ENCODE measurements at regions not wholly inside any gene's neighbourhood (a gene's known extent, or its start where the extent isn't known, plus 50 kb on each side); places are given as distances from the start of the nearest gene placed in this dataset.
"Not testable (repeated sequence)": the region's sequence is repeated elsewhere in the genome, so short reads cannot be mapped to it uniquely, and the experiment has no call there.

- Histone ChIP-seq H3K27me3 (ENCODE audit: control insufficient read depth in 1 of 2, insufficient read depth in 2 of 2, low read length in 2 of 2) (no peaks in the 10 kb centered on the region), H3K4me3 (ENCODE audit: low read depth in 1 of 2, low read length in 2 of 2) (no peak overlapping the region), H3K27ac (ENCODE audit: low read depth, low read length) (no peak overlapping the region)
Measured at GRCh38 chr12:30531731-30532678, 163.7 kb downstream of the IPO8 start.

DNA sequence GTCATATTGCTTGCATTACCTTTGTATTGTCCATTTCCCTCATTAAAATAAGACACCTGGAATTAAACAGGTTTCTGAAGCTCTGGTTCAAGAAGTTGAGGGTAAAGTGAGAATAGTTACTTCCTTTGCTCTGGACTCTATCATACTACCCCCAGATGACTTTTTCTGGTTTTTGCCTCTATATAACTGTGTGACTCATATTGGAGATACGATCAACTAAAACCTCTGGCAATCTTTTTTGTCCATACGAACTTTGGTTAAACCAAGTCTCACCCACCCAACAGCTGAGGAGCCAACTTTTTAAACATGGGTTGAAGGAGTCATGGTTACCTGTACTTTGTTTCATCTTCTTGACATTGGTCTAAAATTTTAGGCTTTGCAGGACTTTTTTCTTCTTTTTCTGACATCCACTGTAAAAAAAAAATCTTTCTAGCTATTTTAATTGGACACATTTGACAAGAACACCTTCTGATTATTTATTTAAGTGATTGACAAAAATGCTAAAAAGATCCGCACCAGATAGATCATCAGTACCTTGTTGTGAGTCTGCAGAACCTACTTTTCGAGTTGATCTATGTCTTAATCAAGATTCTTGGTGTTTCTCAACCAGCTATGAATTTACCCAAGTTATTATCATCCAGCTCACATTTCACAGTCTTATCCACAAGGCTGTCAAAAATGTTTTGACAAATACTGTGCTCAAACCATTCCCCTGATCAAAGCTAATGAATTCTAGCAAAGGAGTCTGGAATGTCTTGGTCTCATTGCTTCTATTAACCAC is 166.0 kb downstream of the IPO8 start:
- Histone ChIP-seq H3K9me3 (ENCODE audit: low read length) (no peaks in the 10 kb centered on the region), H3K36me3 (ENCODE audit: insufficient read depth, low read length) (no peaks in the 10 kb centered on the region), H3K4me3 (ENCODE audit: low read depth in 1 of 2, low read length in 2 of 2) (no peak overlapping the region), H3K27me3 (ENCODE audit: control insufficient read depth in 1 of 2, insufficient read depth in 2 of 2, low read length in 2 of 2) (no peaks in the 10 kb centered on the region), H3K4me1 (ENCODE audit: insufficient read depth, low read length) (no peaks in the 10 kb centered on the region), H3K27ac (ENCODE audit: low read depth, low read length) (no peak overlapping the region), H3K9ac (ENCODE audit: low read length) (no peak overlapping the region)

More at GRCh38 chr12:30531731-30532678, 163.7 kb downstream of the IPO8 start:
- Histone ChIP-seq H3K9ac (ENCODE audit: low read length) (no peak overlapping the region), H3K4me1 (ENCODE audit: insufficient read depth, low read length) (no peaks in the 10 kb centered on the region), H3K36me3 (ENCODE audit: insufficient read depth, low read length) (no peaks in the 10 kb centered on the region), H3K9me3 (ENCODE audit: low read length) (no peaks in the 10 kb centered on the region)

DNA sequence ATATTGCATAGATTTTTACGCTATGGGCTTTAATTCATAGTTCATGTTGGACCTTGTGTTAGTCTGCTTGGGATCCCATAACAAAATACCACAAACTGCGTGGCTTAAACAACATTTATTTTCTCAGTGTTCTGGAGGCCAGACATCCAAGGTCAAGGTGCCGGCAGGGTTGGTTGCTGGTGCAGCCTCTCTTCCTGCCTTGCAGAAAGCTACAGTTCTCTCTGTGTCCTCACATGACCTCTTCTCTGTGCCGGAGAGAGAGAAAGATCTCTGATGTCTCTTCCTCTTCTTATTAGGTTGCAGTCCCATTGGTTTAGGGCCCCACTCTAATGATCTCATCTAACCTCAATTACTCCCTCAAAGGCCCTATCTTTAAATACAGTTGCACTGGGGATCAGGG is 170.5 kb downstream of the IPO8 start:
- Histone ChIP-seq H3K4me1 (ENCODE audit: insufficient read depth, low read length) (no peaks in the 10 kb centered on the region), H3K27ac (ENCODE audit: low read depth, low read length) (no peak overlapping the region)

GRCh38 chr12:30520285-30520684 is 175.4 kb downstream of the IPO8 start:
- H3K9ac ChIP-seq (ENCODE audit: low read length); H3K36me3 ChIP-seq (ENCODE audit: insufficient read depth, low read length); H3K9me3 ChIP-seq (ENCODE audit: low read length); H3K4me1 ChIP-seq (ENCODE audit: insufficient read depth, low read length); H3K4me3 ChIP-seq (ENCODE audit: low read depth in 1 of 2, low read length in 2 of 2); H3K27me3 ChIP-seq (ENCODE audit: control insufficient read depth in 1 of 2, insufficient read depth in 2 of 2, low read length in 2 of 2); H3K27ac ChIP-seq (ENCODE audit: low read depth, low read length): not testable (repeated sequence)

More for the DNA sequence above, 170.5 kb downstream of the IPO8 start:
- H3K9me3 ChIP-seq (ENCODE audit: low read length), result no peaks in the 10 kb centered on the region
- H3K36me3 ChIP-seq (ENCODE audit: insufficient read depth, low read length), result no peaks in the 10 kb centered on the region
- H3K9ac ChIP-seq (ENCODE audit: low read length), result no peak overlapping the region
- H3K4me3 ChIP-seq (ENCODE audit: low read depth in 1 of 2, low read length in 2 of 2), result no peak overlapping the region
- H3K27me3 ChIP-seq (ENCODE audit: control insufficient read depth in 1 of 2, insufficient read depth in 2 of 2, low read length in 2 of 2), result no peaks in the 10 kb centered on the region

DNA sequence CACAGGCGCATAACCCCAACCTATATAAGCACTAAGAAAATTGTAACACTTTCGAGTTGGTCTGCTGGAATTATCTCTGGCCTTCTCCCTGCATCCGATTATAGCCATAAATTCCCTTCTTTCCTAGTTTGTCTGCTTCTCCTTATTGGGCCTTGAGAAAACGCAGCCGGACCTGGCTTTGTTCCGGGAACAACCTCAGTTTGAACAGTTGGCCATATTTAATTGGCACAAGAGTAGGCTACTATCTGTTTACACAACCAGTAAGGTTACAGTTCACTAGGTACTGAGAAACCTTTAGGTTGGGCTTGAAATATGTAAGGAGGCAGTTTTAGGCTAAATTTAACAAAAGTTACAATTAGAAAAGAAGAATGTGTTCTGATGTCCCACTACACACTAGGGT is 176.1 kb downstream of the IPO8 start:
- no peak overlapping the region for H3K4me3 ChIP-seq (ENCODE audit: low read depth in 1 of 2, low read length in 2 of 2)
- no peaks in the 10 kb centered on the region for H3K4me1 ChIP-seq (ENCODE audit: insufficient read depth, low read length)
- H3K27me3 ChIP-seq (ENCODE audit: control insufficient read depth in 1 of 2, insufficient read depth in 2 of 2, low read length in 2 of 2), result no peaks in the 10 kb centered on the region
- H3K9ac ChIP-seq (ENCODE audit: low read length), result no peak overlapping the region
- H3K9me3 ChIP-seq (ENCODE audit: low read length), result no peaks in the 10 kb centered on the region
- no peaks in the 10 kb centered on the region for H3K36me3 ChIP-seq (ENCODE audit: insufficient read depth, low read length)
- H3K27ac ChIP-seq (ENCODE audit: low read depth, low read length), result no peak overlapping the region

GRCh38 chr12:30517320-30517719 is 178.3 kb downstream of the IPO8 start:
- Histone ChIP-seq H3K27ac (ENCODE audit: low read depth, low read length) (no peak overlapping the region), H3K27me3 (ENCODE audit: control insufficient read depth in 1 of 2, insufficient read depth in 2 of 2, low read length in 2 of 2) (no peaks in the 10 kb centered on the region), H3K9me3 (ENCODE audit: low read length) (no peaks in the 10 kb centered on the region), H3K4me3 (ENCODE audit: low read depth in 1 of 2, low read length in 2 of 2) (no peak overlapping the region), H3K36me3 (ENCODE audit: insufficient read depth, low read length) (no peaks in the 10 kb centered on the region), H3K4me1 (ENCODE audit: insufficient read depth, low read length) (no peaks in the 10 kb centered on the region), H3K9ac (ENCODE audit: low read length) (no peak overlapping the region)

DNA sequence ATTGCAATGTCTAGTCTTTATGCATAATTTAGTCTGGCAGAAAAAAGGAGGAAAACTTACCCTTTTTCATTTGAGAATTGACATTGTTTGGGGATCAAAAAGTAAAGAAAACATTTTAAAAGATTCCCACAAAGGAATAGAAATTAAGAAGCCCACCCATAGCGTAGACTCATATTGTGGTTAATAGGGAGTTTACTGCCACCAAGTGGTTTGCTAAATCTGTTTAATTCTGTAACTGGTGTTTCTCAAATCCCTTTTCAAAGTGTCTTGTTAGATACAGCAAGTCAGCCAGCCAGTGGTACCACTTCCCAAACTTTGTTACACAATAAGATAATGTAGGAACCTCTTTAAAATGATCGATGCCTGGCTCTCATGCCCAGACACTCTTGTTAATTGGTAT is 180.3 kb downstream of the IPO8 start:
- no peaks in the 10 kb centered on the region for H3K9me3 ChIP-seq (ENCODE audit: low read length)
- no peaks in the 10 kb centered on the region for H3K4me1 ChIP-seq (ENCODE audit: insufficient read depth, low read length)
- no peak overlapping the region for H3K4me3 ChIP-seq (ENCODE audit: low read depth in 1 of 2, low read length in 2 of 2)
- no peaks in the 10 kb centered on the region for H3K27me3 ChIP-seq (ENCODE audit: control insufficient read depth in 1 of 2, insufficient read depth in 2 of 2, low read length in 2 of 2)
- no peak overlapping the region for H3K27ac ChIP-seq (ENCODE audit: low read depth, low read length)
- no peaks in the 10 kb centered on the region for H3K36me3 ChIP-seq (ENCODE audit: insufficient read depth, low read length)
- no peak overlapping the region for H3K9ac ChIP-seq (ENCODE audit: low read length)

GRCh38 chr12:30514666-30515065 is 181.0 kb downstream of the IPO8 start:
- Histone ChIP-seq H3K4me3 (ENCODE audit: low read depth in 1 of 2, low read length in 2 of 2) (no peak overlapping the region), H3K27me3 (ENCODE audit: control insufficient read depth in 1 of 2, insufficient read depth in 2 of 2, low read length in 2 of 2) (no peaks in the 10 kb centered on the region), H3K27ac (ENCODE audit: low read depth, low read length) (no peak overlapping the region), H3K9me3 (ENCODE audit: low read length) (no peaks in the 10 kb centered on the region), H3K4me1 (ENCODE audit: insufficient read depth, low read length) (no peaks in the 10 kb centered on the region), H3K9ac (ENCODE audit: low read length) (no peak overlapping the region), H3K36me3 (ENCODE audit: insufficient read depth, low read length) (no peaks in the 10 kb centered on the region)

GRCh38 chr12:30508205-30508967 is 187.3 kb downstream of the IPO8 start:
- Histone ChIP-seq H3K27me3 (ENCODE audit: control insufficient read depth in 1 of 2, insufficient read depth in 2 of 2, low read length in 2 of 2) (no peaks in the 10 kb centered on the region), H3K27ac (ENCODE audit: low read depth, low read length) (no peak overlapping the region), H3K4me3 (ENCODE audit: low read depth in 1 of 2, low read length in 2 of 2) (no peak overlapping the region), H3K4me1 (ENCODE audit: insufficient read depth, low read length) (no peaks in the 10 kb centered on the region), H3K9ac (ENCODE audit: low read length) (no peak overlapping the region), H3K9me3 (ENCODE audit: low read length) (no peaks in the 10 kb centered on the region), H3K36me3 (ENCODE audit: insufficient read depth, low read length) (no peaks in the 10 kb centered on the region)

GRCh38 chr12:30507576-30507975 is 188.1 kb downstream of the IPO8 start:
- Histone ChIP-seq H3K4me3 (ENCODE audit: low read depth in 1 of 2, low read length in 2 of 2) (no peak overlapping the region), H3K9ac (ENCODE audit: low read length) (no peak overlapping the region), H3K27me3 (ENCODE audit: control insufficient read depth in 1 of 2, insufficient read depth in 2 of 2, low read length in 2 of 2) (no peaks in the 10 kb centered on the region), H3K27ac (ENCODE audit: low read depth, low read length) (no peak overlapping the region), H3K4me1 (ENCODE audit: insufficient read depth, low read length) (no peaks in the 10 kb centered on the region), H3K9me3 (ENCODE audit: low read length) (no peaks in the 10 kb centered on the region), H3K36me3 (ENCODE audit: insufficient read depth, low read length) (no peaks in the 10 kb centered on the region)

DNA sequence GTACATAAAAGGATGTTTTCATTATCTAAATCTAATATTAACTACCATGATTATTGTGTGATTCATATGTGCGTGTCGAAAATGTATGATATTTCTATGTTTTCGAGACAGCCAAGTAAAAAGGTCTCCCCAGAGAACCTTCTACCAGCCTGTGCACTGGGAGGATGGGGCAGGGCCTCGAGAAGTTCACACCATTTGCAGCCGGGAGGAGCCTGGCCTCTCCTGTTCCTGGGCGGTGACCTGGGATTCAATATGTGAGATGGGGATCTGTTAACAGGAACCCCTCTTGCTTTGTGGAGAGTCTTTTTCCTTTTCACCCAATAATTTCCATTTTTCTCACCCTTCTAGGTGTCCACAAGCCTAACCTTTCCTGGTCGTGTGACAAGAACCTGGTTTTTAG is 189.3 kb downstream of the IPO8 start:
- Histone ChIP-seq H3K27me3 (ENCODE audit: control insufficient read depth in 1 of 2, insufficient read depth in 2 of 2, low read length in 2 of 2) (no peaks in the 10 kb centered on the region), H3K4me3 (ENCODE audit: low read depth in 1 of 2, low read length in 2 of 2) (no peak overlapping the region), H3K36me3 (ENCODE audit: insufficient read depth, low read length) (no peaks in the 10 kb centered on the region), H3K4me1 (ENCODE audit: insufficient read depth, low read length) (no peaks in the 10 kb centered on the region), H3K9me3 (ENCODE audit: low read length) (no peaks in the 10 kb centered on the region), H3K27ac (ENCODE audit: low read depth, low read length) (no peak overlapping the region), H3K9ac (ENCODE audit: low read length) (no peak overlapping the region)

All from muscle layer of colon (tissue), 2 donors.